Jurkat, Clone E6-1 (cell line): ENCODE measurements at regions not wholly inside any gene's neighbourhood (a gene's known extent, or its start where the extent isn't known, plus 50 kb on each side); places are given as distances from the start of the nearest gene placed in this dataset.

Source experiments
- DNase-seq: peaks from one replicate; pipeline ENCODE4 v3.0.0-alpha.2; 2011; ENCODE audit warnings: low read depth, low spot score
- H3K4me3 ChIP-seq: 2 replicates; pipeline ENCODE4 v1.5.1; 2011; ENCODE audit warnings: mild to moderate bottlenecking, low read length, control low read depth, moderate library complexity

- DNase-seq: no peak
- H3K4me3 ChIP-seq: no peak overlapping the region
Observed at GRCh38 chr4:169826634-169827187, 69.0 kb upstream of the HPF1 start.

- peak; percentile 84 for DNase-seq
- no peak overlapping the region for H3K4me3 ChIP-seq
Observed at GRCh38 chr4:169823685-169824084, 65.9 kb upstream of the HPF1 start.

- DNase-seq: no peak
- H3K4me3 ChIP-seq: no peak overlapping the region
Observed at GRCh38 chr4:169821402-169821801, 63.7 kb upstream of the HPF1 start.

- DNase-seq: peak; percentile 60
- no peak overlapping the region for H3K4me3 ChIP-seq
Observed at GRCh38 chr4:169818063-169818679, 60.4 kb upstream of the HPF1 start.

- H3K4me3 ChIP-seq: no peak overlapping the region
- DNase-seq: no peak
Observed at GRCh38 chr4:169815606-169816005, 57.9 kb upstream of the HPF1 start.

- H3K4me3 ChIP-seq: no peak overlapping the region
- DNase-seq: no peak
Observed at GRCh38 chr4:169811476-169811875, 53.7 kb upstream of the HPF1 start.

GRCh38 chr4:169810325-169811323 lies 52.9 kb upstream of the HPF1 start:
- peak; percentile 84 for DNase-seq
- no peak overlapping the region for H3K4me3 ChIP-seq

- no peak for DNase-seq
- no peak overlapping the region for H3K4me3 ChIP-seq
Observed at GRCh38 chr4:169807934-169808509, 50.3 kb upstream of the HPF1 start.
